BJ (cell line): ENCODE measurements at regions not wholly inside any gene's neighbourhood (a gene's known extent, or its start where the extent isn't known, plus 50 kb on each side); places are given as distances from the start of the nearest gene placed in this dataset.

Experiments used
- CTCF ChIA-PET: fragments of 350-600 bp; formaldehyde crosslinking; extraction: SDS; loops from one replicate; lab custom pipeline; 2021; ENCODE audit warnings: antibody characterized with exemption, inconsistent platforms; lab: Yijun Ruan, JAX
- POLR2A ChIA-PET: fragments of 300-600 bp; sonication (Branson Sonifier 250); formaldehyde crosslinking; extraction: SDS; loops from one replicate; lab custom pipeline; 2021; ENCODE audit warnings: antibody characterized with exemption; lab: Charles Lee
- DNase-seq: peaks from one replicate; pipeline ENCODE4 v3.0.0-alpha.2; 2011; ENCODE audit warnings: low read depth
- H3K27me3 ChIP-seq: 2 replicates; pipeline ENCODE4 v1.6.0; 2011; ENCODE audit warnings: low read length; ENCODE audit not compliant: control insufficient read depth, insufficient read depth
- H3K36me3 ChIP-seq: 2 replicates; pipeline ENCODE4 v1.5.1; 2011; ENCODE audit warnings: low read length; ENCODE audit not compliant: control insufficient read depth, insufficient read depth
- H3K4me3 ChIP-seq: 2 replicates; pipeline ENCODE4 v1.5.1; 2011; ENCODE audit warnings: low read depth, mild to moderate bottlenecking, control low read depth, low read length
- CTCF ChIP-seq: IDR thresholded peaks from 2 replicates; pipeline ENCODE4 v1.5.1; 2011; ENCODE audit warnings: low read depth, mild to moderate bottlenecking, control low read depth, inconsistent platforms, low read length, moderate library complexity; ENCODE audit not compliant: insufficient read depth

- ChIA-PET CTCF (no interaction called here), POLR2A (no interaction called here)
- DNase-seq: no peak
- no peaks in the 10 kb centered on the region for H3K27me3 ChIP-seq
- TF ChIP-seq CTCF: no peak
- H3K4me3 ChIP-seq: no peak overlapping the region
- H3K36me3 ChIP-seq: no peaks in the 10 kb centered on the region
These were observed 439.8 kb upstream of the ARRDC4 start for GRCh38 chr15:97520689-97521088.

GRCh38 chr15:97521381-97522285 lies 438.9 kb upstream of the ARRDC4 start:
- ChIA-PET POLR2A (no interaction called here), CTCF (no interaction called here)
- DNase-seq: no peak
- Histone ChIP-seq H3K27me3 (no peaks in the 10 kb centered on the region), H3K36me3 (no peaks in the 10 kb centered on the region), H3K4me3 (no peak overlapping the region)
- no peak for TF ChIP-seq CTCF

- CTCF ChIA-PET: no interaction called here
- no peak for TF ChIP-seq CTCF
- Histone ChIP-seq H3K4me3 (no peak overlapping the region), H3K27me3 (no peaks in the 10 kb centered on the region), H3K36me3 (no peaks in the 10 kb centered on the region)
- no peak for DNase-seq
- POLR2A ChIA-PET: no interaction called here
These were observed 438.2 kb upstream of the ARRDC4 start for GRCh38 chr15:97522347-97522746.

GRCh38 chr15:97525809-97526208 lies 434.7 kb upstream of the ARRDC4 start:
- ChIA-PET CTCF (interaction anchor here (0.9 kb wide), 1 partner anchor 22 kb away, joined by 3 read pairs; no protein-coding TSS in a partner anchor), POLR2A (no interaction called here)
- no peak for TF ChIP-seq CTCF
- Histone ChIP-seq H3K27me3 (no peaks in the 10 kb centered on the region), H3K4me3 (no peak overlapping the region), H3K36me3 (no peaks in the 10 kb centered on the region)
- DNase-seq: no peak

- ChIA-PET POLR2A (no interaction called here), CTCF (no interaction called here)
- no peaks in the 10 kb centered on the region for H3K36me3 ChIP-seq
- TF ChIP-seq CTCF: no peak
- no peak for DNase-seq
- H3K27me3 ChIP-seq: no peaks in the 10 kb centered on the region
- H3K4me3 ChIP-seq: no peak overlapping the region
These were observed 432.3 kb upstream of the ARRDC4 start for GRCh38 chr15:97528238-97528637.
